RWPE2 (cell line): ENCODE measurements at regions not wholly inside any gene's neighbourhood (a gene's known extent, or its start where the extent isn't known, plus 50 kb on each side); places are given as distances from the start of the nearest gene placed in this dataset.
A peak's percentile ranks its signal among the peaks of the same experiment; 100 is the strongest.

Experiments
- ATAC-seq: fragments of 200-7000 bp; cut with Tn5 transposase; 3 replicates; pipeline ENCODE4 v1.9.1; 2021; ENCODE audit warnings: low read depth
- DNase-seq: peaks from one replicate; pipeline ENCODE4 v3.0.0-alpha.2; 2020; ENCODE audit warnings: low spot score
- H3K27ac ChIP-seq: fragments of 450-650 bp; 2 replicates; pipeline ENCODE4 v1.5.1; 2017; ENCODE audit warnings: mild to moderate bottlenecking; ENCODE audit not compliant: poor library complexity, severe bottlenecking
- H3K27me3 ChIP-seq: fragments of 250-450 bp; sonication (Bioruptor Pico); 2 replicates; pipeline ENCODE4 v1.5.1; 2021; ENCODE audit warnings: mild to moderate bottlenecking, moderate library complexity; ENCODE audit not compliant: insufficient read depth, poor library complexity, severe bottlenecking
- H3K36me3 ChIP-seq: fragments of 250-450 bp; sonication (Bioruptor Pico); 2 replicates; pipeline ENCODE4 v1.5.1; 2020; ENCODE audit warnings: low read depth, mild to moderate bottlenecking, moderate library complexity
- H3K4me1 ChIP-seq: fragments of 250-450 bp; sonication (Bioruptor Pico); 2 replicates; pipeline ENCODE4 v1.5.1; 2021; ENCODE audit warnings: mild to moderate bottlenecking, moderate library complexity; ENCODE audit not compliant: insufficient read depth, poor library complexity, severe bottlenecking
- H3K4me3 ChIP-seq: fragments of 250-450 bp; sonication (Bioruptor Pico); 2 replicates; pipeline ENCODE4 v1.5.1; 2021; ENCODE audit warnings: mild to moderate bottlenecking, moderate library complexity; ENCODE audit not compliant: severe bottlenecking
- H3K9me3 ChIP-seq: fragments of 250-450 bp; sonication (Bioruptor Pico); 2 replicates; pipeline ENCODE4 v1.5.1; 2021; ENCODE audit warnings: mild to moderate bottlenecking, moderate library complexity; ENCODE audit not compliant: severe bottlenecking
- CTCF ChIP-seq: fragments of 450-650 bp; IDR thresholded peaks from one replicate; pipeline ENCODE4 v1.5.1; 2017; ENCODE audit warnings: mild to moderate bottlenecking, moderate library complexity; ENCODE audit not compliant: poor library complexity, severe bottlenecking

DNA sequence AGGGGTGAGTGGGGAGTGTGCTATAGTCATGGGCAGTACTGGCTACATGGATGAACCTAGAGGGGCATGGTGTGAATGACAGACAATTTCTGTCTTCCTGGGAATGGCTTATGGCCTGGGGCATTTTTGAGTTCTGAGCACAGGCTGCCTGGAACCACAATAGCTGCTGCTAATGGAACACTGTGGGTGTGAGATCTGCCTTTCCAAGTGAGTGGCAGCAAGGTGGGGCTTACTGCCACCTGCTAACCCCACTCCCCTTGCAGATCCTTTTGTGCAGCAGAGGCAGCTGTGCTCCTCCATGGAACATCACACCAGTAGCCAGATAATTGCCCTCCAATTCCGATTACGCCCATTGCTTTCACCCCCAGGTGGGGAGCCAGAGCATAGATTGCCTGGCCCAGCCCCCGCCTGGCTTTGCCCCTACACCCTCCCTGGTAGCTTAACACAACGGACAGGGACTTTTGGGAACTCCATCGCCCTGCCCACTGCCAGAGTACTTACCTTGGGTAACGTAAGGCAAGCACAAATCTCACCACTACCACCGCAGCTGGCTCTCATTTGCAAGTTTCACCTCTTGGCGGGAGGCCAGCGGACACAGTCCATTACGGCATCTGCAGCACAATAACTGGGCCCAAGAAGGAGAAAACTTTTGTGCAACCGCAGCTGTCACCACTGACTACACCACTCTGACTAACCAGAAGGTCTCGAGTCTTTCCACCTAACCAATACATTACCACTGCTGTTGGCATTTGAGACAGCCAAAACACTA, 421.2 kb upstream of the NWD2 start:
- no peaks in the 10 kb centered on the region for H3K27me3 ChIP-seq
- DNase-seq (no peak), ATAC-seq (no peak)
- no peaks in the 10 kb centered on the region for H3K4me1 ChIP-seq
- no peak overlapping the region for H3K27ac ChIP-seq
- no peaks in the 10 kb centered on the region for H3K36me3 ChIP-seq
- no peak overlapping the region for H3K4me3 ChIP-seq
- H3K9me3 ChIP-seq, result no peaks in the 10 kb centered on the region
- no peak for TF ChIP-seq CTCF

DNA sequence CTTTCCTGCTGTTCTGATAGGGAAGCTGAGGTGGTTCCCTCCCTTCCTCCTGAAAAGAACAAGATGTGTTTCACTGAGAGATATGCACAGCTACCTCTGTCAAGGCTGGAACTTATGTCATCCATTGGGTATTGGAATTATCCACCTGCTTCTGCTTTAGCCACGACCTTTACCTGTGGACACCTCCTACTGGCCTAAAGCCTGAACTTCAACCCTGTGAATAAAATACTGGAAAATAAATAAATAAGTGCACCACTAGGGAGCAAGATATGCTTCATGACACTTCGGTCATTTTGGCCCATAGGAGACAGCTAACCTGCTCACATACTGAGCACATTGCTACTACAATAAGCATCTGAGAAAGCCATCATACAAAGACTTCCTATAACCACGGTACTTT, 419.9 kb upstream of the NWD2 start:
- Histone ChIP-seq H3K27me3 (no peaks in the 10 kb centered on the region), H3K27ac (no peak overlapping the region), H3K36me3 (no peaks in the 10 kb centered on the region), H3K4me1 (no peaks in the 10 kb centered on the region), H3K9me3 (no peaks in the 10 kb centered on the region), H3K4me3 (no peak overlapping the region)
- TF ChIP-seq CTCF, result no peak
- DNase-seq (no peak), ATAC-seq (no peak)

DNA sequence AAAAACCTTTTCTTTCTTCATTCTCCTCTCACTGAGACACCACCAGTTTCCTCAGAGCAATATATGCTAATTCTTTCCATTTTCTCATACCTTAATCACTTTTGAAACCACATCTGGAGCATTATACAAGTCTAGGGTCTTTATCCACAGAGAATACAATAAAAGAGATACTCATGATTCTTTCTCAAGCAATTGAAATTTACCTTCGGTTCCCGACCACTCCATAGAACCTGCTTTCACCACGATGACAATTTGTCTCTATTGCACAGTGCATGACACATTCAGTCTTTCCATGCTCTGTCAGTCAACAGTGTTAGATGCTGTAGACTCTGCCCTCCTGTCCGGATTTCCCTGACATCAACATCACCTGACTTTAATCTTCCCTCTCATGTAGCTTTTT, 409.3 kb upstream of the NWD2 start:
- no peaks in the 10 kb centered on the region for H3K36me3 ChIP-seq
- ATAC-seq (no peak), DNase-seq (no peak)

DNA sequence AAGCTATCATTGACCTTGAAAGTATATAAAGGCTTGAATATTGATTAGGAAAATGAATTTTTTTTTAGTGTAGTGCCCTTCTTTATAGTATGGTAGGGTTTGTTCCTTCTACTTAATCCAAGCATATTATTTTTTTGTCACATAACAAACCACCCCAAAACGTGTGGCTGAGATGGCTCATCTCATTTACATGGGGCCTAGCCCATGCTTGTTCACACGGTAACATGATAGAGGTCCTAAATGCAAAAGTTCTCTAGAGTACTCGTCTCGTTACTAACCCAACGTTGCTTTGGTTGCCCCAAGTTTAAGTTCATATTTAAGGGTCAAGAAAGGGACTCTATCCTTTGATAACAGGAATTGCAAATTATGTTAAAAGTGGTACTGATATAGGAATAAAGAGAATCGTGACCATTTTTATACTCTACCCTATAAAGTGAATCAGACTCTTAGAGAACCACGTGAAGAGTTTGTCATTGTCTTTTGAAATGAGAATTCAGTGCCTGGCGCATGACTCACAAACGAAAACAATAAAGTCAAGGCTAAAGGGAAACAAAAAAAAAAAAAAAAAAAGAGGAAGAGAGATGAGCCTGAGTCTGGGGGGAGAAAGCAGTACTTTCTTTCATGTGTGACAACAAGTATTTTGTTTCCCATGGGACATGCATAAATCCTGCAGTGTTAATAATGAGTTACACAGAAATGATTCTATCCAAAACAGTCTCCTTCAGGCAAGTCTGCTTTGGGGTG, 402.8 kb upstream of the NWD2 start:
- Histone ChIP-seq H3K4me1 (no peaks in the 10 kb centered on the region), H3K9me3 (no peaks in the 10 kb centered on the region), H3K27me3 (no peaks in the 10 kb centered on the region), H3K27ac (no peak overlapping the region), H3K4me3 (no peak overlapping the region), H3K36me3 (no peaks in the 10 kb centered on the region)
- DNase-seq (no peak), ATAC-seq (peak; percentile 48)
- no peak for TF ChIP-seq CTCF

More for the DNA sequence above, 409.3 kb upstream of the NWD2 start:
- H3K27ac ChIP-seq, result no peak overlapping the region
- TF ChIP-seq CTCF, result no peak
- H3K4me3 ChIP-seq, result no peak overlapping the region
- H3K27me3 ChIP-seq, result no peaks in the 10 kb centered on the region
- no peaks in the 10 kb centered on the region for H3K9me3 ChIP-seq
- no peaks in the 10 kb centered on the region for H3K4me1 ChIP-seq

- TF ChIP-seq CTCF, result no peak
- Histone ChIP-seq H3K4me3 (no peak overlapping the region), H3K9me3 (no peaks in the 10 kb centered on the region), H3K36me3 (no peaks in the 10 kb centered on the region), H3K27me3 (no peaks in the 10 kb centered on the region), H3K27ac (no peak overlapping the region), H3K4me1 (no peaks in the 10 kb centered on the region)
- DNase-seq, result no peak
- ATAC-seq, result no peak
These were observed 400.1 kb upstream of the NWD2 start for GRCh38 chr4:36844448-36844847.
